ENCODE measurements at regions not wholly inside any gene's neighbourhood (a gene's known extent, or its start where the extent isn't known, plus 50 kb on each side); places are given as distances from the start of the nearest gene placed in this dataset.

- ATAC-seq (ENCODE audit: low FRiP score): no peak
- 92 to 93% methylated on average over 11 of the region's 11 CpGs for WGBS, 2 donors
- H3K27me3 ChIP-seq (ENCODE audit: control insufficient read depth in 1 of 2, insufficient read depth in 2 of 2, low read length in 1 of 2): no peaks in the 10 kb centered on the region
- DNase-seq: peak in 1 of 2 donors; percentile 61
- H3K4me1 ChIP-seq (ENCODE audit: control insufficient read depth in 1 of 2, insufficient read depth in 2 of 2, low read length in 2 of 2): no peaks in the 10 kb centered on the region
- no peak overlapping the region for H3K27ac ChIP-seq (ENCODE audit: low read depth in 1 of 2, low read length in 2 of 2)
- no peaks in the 10 kb centered on the region for H3K36me3 ChIP-seq (ENCODE audit: control insufficient read depth in 1 of 2, insufficient read depth in 2 of 2, low read length in 1 of 2)
- no peaks in the 10 kb centered on the region for H3K9me3 ChIP-seq (ENCODE audit: control insufficient read depth, low read length)
- intact Hi-C loops (cut with DNase I): no loop called here
- H3K4me3 ChIP-seq (ENCODE audit: low read length in 2 of 2): no peak overlapping the region
These were observed 64.7 kb downstream of the KLF15 start for GRCh38 chr3:126292318-126293070.

DNA sequence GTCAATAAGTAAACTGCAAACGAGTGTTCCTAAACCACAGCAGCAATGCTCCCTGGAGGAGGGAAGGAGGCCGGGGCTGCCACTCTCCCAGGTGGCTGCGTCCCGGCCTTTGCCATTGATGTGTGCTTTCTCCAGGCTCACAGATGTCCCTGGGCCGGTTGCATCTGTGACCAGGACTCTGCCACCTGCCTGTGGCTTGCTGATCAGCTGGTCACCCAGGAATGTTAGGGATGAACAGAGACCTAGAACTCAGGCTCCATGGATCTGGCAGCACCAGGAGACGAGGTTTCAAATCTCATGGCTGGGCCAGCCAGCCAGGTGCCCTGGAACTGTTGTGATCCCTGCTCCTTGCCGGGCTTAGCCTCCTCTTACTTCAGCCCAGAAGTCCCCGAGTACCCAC lies 65.7 kb downstream of the KLF15 start:
- WGBS, 2 donors: 90% methylated on average over 8 of the region's 8 CpGs
- DNase-seq (no peak), ATAC-seq (ENCODE audit: low FRiP score) (no peak)
- Histone ChIP-seq H3K27ac (ENCODE audit: low read depth in 1 of 2, low read length in 2 of 2) (no peak overlapping the region), H3K4me3 (ENCODE audit: low read length in 2 of 2) (no peak overlapping the region), H3K9me3 (ENCODE audit: control insufficient read depth, low read length) (no peaks in the 10 kb centered on the region), H3K27me3 (ENCODE audit: control insufficient read depth in 1 of 2, insufficient read depth in 2 of 2, low read length in 1 of 2) (no peaks in the 10 kb centered on the region), H3K36me3 (ENCODE audit: control insufficient read depth in 1 of 2, insufficient read depth in 2 of 2, low read length in 1 of 2) (no peaks in the 10 kb centered on the region), H3K4me1 (ENCODE audit: control insufficient read depth in 1 of 2, insufficient read depth in 2 of 2, low read length in 2 of 2) (no peaks in the 10 kb centered on the region)
- intact Hi-C loops (cut with DNase I): no loop called here

DNA sequence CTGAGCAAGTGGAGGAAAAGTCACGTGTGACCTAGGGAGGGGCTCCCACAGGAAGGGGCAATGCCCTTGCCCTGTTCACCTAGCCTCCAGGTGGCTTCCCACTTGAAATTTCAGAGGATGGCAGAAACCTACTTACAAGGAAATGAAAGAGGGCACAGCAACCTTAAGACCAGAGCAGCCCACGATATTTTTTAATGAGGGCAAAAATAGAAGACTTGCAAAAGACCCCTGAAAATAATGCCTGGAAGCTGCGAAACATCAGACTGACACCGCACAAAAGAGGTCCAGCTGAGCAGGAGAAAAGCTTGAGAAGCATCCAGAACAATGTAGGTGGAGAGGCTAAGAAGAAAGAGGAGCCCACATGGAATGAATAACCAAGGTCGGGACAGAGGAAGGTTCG lies 66.1 kb downstream of the KLF15 start:
- intact Hi-C loops (cut with DNase I): no loop called here
- no peak overlapping the region for H3K27ac ChIP-seq (ENCODE audit: low read depth in 1 of 2, low read length in 2 of 2)

GRCh38 chr3:126290325-126290724 lies 66.9 kb downstream of the KLF15 start:
- Histone ChIP-seq H3K27me3 (ENCODE audit: control insufficient read depth in 1 of 2, insufficient read depth in 2 of 2, low read length in 1 of 2) (no peaks in the 10 kb centered on the region), H3K36me3 (ENCODE audit: control insufficient read depth in 1 of 2, insufficient read depth in 2 of 2, low read length in 1 of 2) (no peaks in the 10 kb centered on the region), H3K27ac (ENCODE audit: low read depth in 1 of 2, low read length in 2 of 2) (no peak overlapping the region), H3K9me3 (ENCODE audit: control insufficient read depth, low read length) (no peaks in the 10 kb centered on the region), H3K4me1 (ENCODE audit: control insufficient read depth in 1 of 2, insufficient read depth in 2 of 2, low read length in 2 of 2) (no peaks in the 10 kb centered on the region), H3K4me3 (ENCODE audit: low read length in 2 of 2) (no peak overlapping the region)
- ATAC-seq (ENCODE audit: low FRiP score) (no peak), DNase-seq (no peak)
- intact Hi-C loops (cut with DNase I): no loop called here
- WGBS, 2 donors: 12 to 15% methylated on average over 1 of the region's 1 CpG

More for the DNA sequence above, 66.1 kb downstream of the KLF15 start:
- no peaks in the 10 kb centered on the region for H3K4me1 ChIP-seq (ENCODE audit: control insufficient read depth in 1 of 2, insufficient read depth in 2 of 2, low read length in 2 of 2)
- H3K27me3 ChIP-seq (ENCODE audit: control insufficient read depth in 1 of 2, insufficient read depth in 2 of 2, low read length in 1 of 2): no peaks in the 10 kb centered on the region
- H3K4me3 ChIP-seq (ENCODE audit: low read length in 2 of 2): no peak overlapping the region
- no peaks in the 10 kb centered on the region for H3K36me3 ChIP-seq (ENCODE audit: control insufficient read depth in 1 of 2, insufficient read depth in 2 of 2, low read length in 1 of 2)
- H3K9me3 ChIP-seq (ENCODE audit: control insufficient read depth, low read length): no peaks in the 10 kb centered on the region
- no peak for DNase-seq
- WGBS, 2 donors: 87 to 90% methylated on average over 6 of the region's 6 CpGs
- no peak for ATAC-seq (ENCODE audit: low FRiP score)

GRCh38 chr3:126289096-126289495 lies 68.1 kb downstream of the KLF15 start:
- H3K4me1 ChIP-seq (ENCODE audit: control insufficient read depth in 1 of 2, insufficient read depth in 2 of 2, low read length in 2 of 2): no peaks in the 10 kb centered on the region
- WGBS, 2 donors: 61 to 65% methylated on average over 1 of the region's 1 CpG
- ATAC-seq (ENCODE audit: low FRiP score) (no peak), DNase-seq (no peak)
- no peaks in the 10 kb centered on the region for H3K27me3 ChIP-seq (ENCODE audit: control insufficient read depth in 1 of 2, insufficient read depth in 2 of 2, low read length in 1 of 2)
- H3K36me3 ChIP-seq (ENCODE audit: control insufficient read depth in 1 of 2, insufficient read depth in 2 of 2, low read length in 1 of 2): no peaks in the 10 kb centered on the region
- intact Hi-C loops (cut with DNase I): loop anchor here (5.0 kb wide), 2 partner anchors 63 to 68 kb away; partner anchors contain the start of gene KLF15 (in 1 of the 2)
- no peak overlapping the region for H3K4me3 ChIP-seq (ENCODE audit: low read length in 2 of 2)
- no peak overlapping the region for H3K27ac ChIP-seq (ENCODE audit: low read depth in 1 of 2, low read length in 2 of 2)
- H3K9me3 ChIP-seq (ENCODE audit: control insufficient read depth, low read length): no peaks in the 10 kb centered on the region

DNA sequence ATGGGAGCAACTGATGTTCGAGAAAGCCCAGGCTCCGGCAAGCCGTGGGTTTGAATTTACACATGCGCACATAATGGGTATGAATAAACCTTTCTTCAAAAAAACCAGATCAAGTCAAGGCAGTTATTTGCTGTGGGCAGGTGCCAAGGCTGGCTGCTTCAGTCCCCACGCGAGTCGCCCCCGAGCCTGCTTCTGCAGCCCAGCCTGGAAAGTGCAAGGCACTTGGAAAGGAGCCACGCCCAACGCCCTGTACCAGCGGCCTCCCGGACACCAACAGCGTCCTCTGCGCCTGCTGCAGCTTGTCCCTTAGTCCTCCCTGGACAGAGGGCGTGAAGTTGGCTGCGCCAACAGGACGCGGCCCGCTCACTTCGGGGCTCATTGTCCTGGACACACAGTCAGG lies 68.9 kb downstream of the KLF15 start:
- no peak overlapping the region for H3K4me3 ChIP-seq (ENCODE audit: low read length in 2 of 2)
- peak; percentile 55 to 78 for DNase-seq
- intact Hi-C loops (cut with DNase I): loop anchor here (5.0 kb wide), 2 partner anchors 64 to 69 kb away; partner anchors contain the start of gene KLF15 (in 1 of the 2)

GRCh38 chr3:126287536-126288241 lies 69.5 kb downstream of the KLF15 start:
- peak; percentile 89 for ATAC-seq (ENCODE audit: low FRiP score)
- H3K27ac ChIP-seq (ENCODE audit: low read depth in 1 of 2, low read length in 2 of 2): peak overlapping the region; percentile 85 to 92
- intact Hi-C loops (cut with DNase I): loop anchor here (5.0 kb wide), 2 partner anchors 65 to 70 kb away; partner anchors contain the start of gene KLF15 (in 1 of the 2)

More for the DNA sequence above, 68.9 kb downstream of the KLF15 start:
- no peaks in the 10 kb centered on the region for H3K36me3 ChIP-seq (ENCODE audit: control insufficient read depth in 1 of 2, insufficient read depth in 2 of 2, low read length in 1 of 2)
- WGBS, 2 donors: 20 to 22% methylated on average over 20 of the region's 20 CpGs
- H3K27me3 ChIP-seq (ENCODE audit: control insufficient read depth in 1 of 2, insufficient read depth in 2 of 2, low read length in 1 of 2): no peaks in the 10 kb centered on the region
- ATAC-seq (ENCODE audit: low FRiP score): peak; percentile 52
- H3K4me1 ChIP-seq (ENCODE audit: control insufficient read depth in 1 of 2, insufficient read depth in 2 of 2, low read length in 2 of 2): no peaks in the 10 kb centered on the region
- peak overlapping the region in 1 of 2 donors; percentile 92 for H3K27ac ChIP-seq (ENCODE audit: low read depth in 1 of 2, low read length in 2 of 2)
- H3K9me3 ChIP-seq (ENCODE audit: control insufficient read depth, low read length): no peaks in the 10 kb centered on the region

DNA sequence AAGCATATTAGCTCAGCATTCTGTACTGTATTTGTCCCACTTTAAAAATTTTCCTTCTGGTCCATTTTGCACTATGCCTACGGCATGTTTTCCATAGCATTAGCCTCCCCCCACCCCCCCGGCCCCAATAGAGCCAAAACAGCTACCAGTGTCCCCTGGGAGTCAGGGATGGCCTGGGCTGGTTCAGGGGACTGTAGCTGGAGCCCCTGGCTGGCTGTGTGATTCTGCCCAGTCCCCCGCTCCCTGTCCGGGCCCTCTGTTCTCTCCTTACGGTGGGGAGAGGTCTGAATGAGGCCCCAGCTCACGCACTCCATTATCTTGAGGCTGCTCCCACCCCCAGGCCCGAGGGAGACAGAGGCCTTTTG lies 70.1 kb downstream of the KLF15 start:
- Histone ChIP-seq H3K36me3 (ENCODE audit: control insufficient read depth in 1 of 2, insufficient read depth in 2 of 2, low read length in 1 of 2) (no peaks in the 10 kb centered on the region), H3K4me1 (ENCODE audit: control insufficient read depth in 1 of 2, insufficient read depth in 2 of 2, low read length in 2 of 2) (no peaks in the 10 kb centered on the region), H3K27me3 (ENCODE audit: control insufficient read depth in 1 of 2, insufficient read depth in 2 of 2, low read length in 1 of 2) (no peaks in the 10 kb centered on the region), H3K9me3 (ENCODE audit: control insufficient read depth, low read length) (no peaks in the 10 kb centered on the region), H3K27ac (ENCODE audit: low read depth in 1 of 2, low read length in 2 of 2) (peak overlapping the region; percentile 85 to 92), H3K4me3 (ENCODE audit: low read length in 2 of 2) (peak overlapping the region in 1 of 2 donors; percentile 17)
- intact Hi-C loops (cut with DNase I): loop anchor here (5.0 kb wide), 2 partner anchors 65 to 70 kb away; partner anchors contain the start of gene KLF15 (in 1 of the 2)
- WGBS, 2 donors: 2 to 4% methylated on average over 7 of the region's 7 CpGs
- DNase-seq (no peak), ATAC-seq (ENCODE audit: low FRiP score) (no peak)

More at GRCh38 chr3:126287536-126288241, 69.5 kb downstream of the KLF15 start:
- 1% methylated on average over 39 of the region's 39 CpGs for WGBS, 2 donors
- Histone ChIP-seq H3K4me1 (ENCODE audit: control insufficient read depth in 1 of 2, insufficient read depth in 2 of 2, low read length in 2 of 2) (no peaks in the 10 kb centered on the region), H3K4me3 (ENCODE audit: low read length in 2 of 2) (peak overlapping the region in 1 of 2 donors; percentile 17), H3K27me3 (ENCODE audit: control insufficient read depth in 1 of 2, insufficient read depth in 2 of 2, low read length in 1 of 2) (no peaks in the 10 kb centered on the region), H3K9me3 (ENCODE audit: control insufficient read depth, low read length) (no peaks in the 10 kb centered on the region), H3K36me3 (ENCODE audit: control insufficient read depth in 1 of 2, insufficient read depth in 2 of 2, low read length in 1 of 2) (no peaks in the 10 kb centered on the region)
- peak; percentile 82 to 91 for DNase-seq

Measured in aorta (tissue), 5 donors.